DMS53 treated with DMSO at 0.1 percent for 48 hours (cell line): ENCODE measurements at regions not wholly inside any gene's neighbourhood (a gene's known extent, or its start where the extent isn't known, plus 50 kb on each side); places are given as distances from the start of the nearest gene placed in this dataset.
A peak's percentile ranks its signal among the peaks of the same experiment; 100 is the strongest.

Source experiments
- DNase-seq: peaks from one replicate; lab custom pipeline; 2025; ENCODE audit not compliant: unreplicated experiment; lab: John Stamatoyannopoulos, UW

GRCh38 chr2:107362993-107363392 lies 463.7 kb upstream of the RGPD4 start:
- DNase-seq: no peak

DNA sequence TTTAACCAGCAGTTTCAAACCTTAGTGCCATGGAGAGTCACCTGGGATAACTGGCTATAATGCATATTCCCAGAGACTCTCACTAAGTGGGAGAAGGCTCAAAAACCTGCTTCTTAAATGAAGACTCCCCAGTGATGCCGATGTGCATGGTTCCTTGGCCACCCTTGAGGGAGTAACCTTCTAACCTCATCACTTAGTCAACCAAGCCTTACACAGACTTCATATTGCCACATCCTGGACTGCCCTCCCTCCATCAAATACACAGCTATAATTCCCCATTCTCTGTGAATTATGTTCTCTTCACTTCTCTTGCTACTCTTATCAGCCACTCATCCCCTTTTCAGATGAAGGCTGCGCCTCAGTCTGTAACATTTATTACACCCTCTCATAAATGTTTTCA lies 462.9 kb upstream of the RGPD4 start:
- DNase-seq: no peak

DNA sequence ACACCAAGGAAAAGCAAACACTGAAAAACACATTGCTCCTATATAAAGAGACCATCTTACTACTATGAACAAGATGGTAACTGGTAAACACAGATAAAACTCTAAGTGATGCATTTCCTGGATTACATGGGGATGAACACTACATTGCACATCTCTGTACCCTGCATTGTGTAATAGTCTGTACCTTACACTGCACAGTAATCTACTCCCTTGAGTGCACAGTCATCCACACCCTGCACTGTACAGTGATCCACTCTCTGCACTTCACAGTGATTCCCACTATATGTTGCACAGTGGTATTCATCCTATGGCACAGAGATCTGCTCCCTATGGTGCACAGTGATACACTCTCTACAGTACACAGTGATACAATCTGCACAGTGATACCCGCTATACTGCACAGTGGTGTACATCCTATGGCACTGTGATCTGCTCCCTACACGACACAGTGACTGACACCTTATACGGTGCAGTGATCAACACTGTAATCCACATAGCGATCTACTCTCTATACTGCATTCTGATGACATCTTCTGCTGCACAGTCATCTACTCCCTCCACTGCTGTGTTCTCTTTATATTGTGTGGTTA lies 462.2 kb upstream of the RGPD4 start:
- no peak for DNase-seq

- no peak for DNase-seq
Measured at GRCh38 chr2:107374249-107374648, 452.4 kb upstream of the RGPD4 start.

- DNase-seq: no peak
Measured at GRCh38 chr2:107376909-107377308, 449.8 kb upstream of the RGPD4 start.

- peak; percentile 16 for DNase-seq
Measured at GRCh38 chr2:107380912-107381311, 445.8 kb upstream of the RGPD4 start.

DNA sequence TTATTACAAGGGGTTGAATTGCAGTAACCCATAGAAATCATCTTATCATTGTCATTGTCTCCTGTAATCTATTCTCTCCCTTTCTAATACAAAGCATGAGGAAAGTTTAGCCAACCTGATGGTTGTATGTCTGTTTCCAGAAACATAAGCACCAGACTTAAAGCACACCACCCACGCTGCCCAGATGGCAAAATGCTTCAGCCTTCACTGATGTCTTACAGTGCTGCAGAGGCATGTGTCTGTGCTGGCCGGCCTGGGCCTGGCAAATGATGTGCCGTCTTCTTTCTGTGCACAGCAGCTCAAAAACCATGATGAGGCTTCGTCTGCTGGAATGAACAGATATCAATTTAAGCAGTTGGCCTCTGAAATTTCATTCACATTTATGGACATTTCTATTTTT lies 443.0 kb upstream of the RGPD4 start:
- no peak for DNase-seq

- no peak for DNase-seq
Measured at GRCh38 chr2:107384422-107384821, 442.3 kb upstream of the RGPD4 start.

- no peak for DNase-seq
Measured at GRCh38 chr2:107385921-107386320, 440.8 kb upstream of the RGPD4 start.

DNA sequence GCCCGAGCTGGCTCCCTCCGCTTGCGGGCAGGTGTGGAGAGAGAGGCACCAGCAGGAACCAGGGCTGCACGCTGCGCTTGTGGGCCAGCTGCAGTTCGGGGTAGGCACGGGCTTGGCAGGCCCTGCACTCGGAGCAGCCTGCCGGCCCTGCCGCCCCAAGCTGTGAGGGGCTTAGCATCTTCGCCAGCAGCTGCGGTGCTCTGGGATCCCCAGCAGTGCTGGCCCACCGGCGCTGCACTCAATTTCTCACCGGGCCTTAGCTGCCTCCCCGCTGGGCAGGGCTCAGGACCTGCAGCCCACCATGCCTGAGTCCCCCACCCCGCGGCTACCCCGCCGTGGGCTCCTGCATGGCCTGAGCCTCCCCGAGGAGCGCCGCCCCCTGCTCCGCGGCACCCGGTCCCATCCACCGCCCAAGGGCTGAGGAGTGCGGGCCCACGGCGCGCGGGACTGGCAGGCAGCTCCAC lies 434.4 kb upstream of the RGPD4 start:
- no peak for DNase-seq

DNA sequence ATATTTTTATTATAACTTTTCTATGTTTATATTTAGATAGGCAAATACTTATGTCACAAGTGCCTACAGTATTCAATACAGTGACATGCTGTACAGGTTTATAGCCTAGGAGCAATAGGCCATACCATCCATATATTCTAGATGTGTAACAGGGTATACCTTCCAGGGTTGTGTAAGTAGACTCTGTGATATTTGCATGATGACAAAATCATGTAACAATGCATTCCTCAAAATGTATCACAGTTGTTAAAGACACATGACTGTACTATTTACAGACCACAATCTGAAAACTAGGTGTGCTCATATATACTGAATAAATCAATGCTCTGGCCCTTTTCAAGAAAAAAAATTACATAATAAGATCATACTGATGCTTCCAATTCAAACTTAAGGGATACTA lies 433.2 kb upstream of the RGPD4 start:
- no peak for DNase-seq

DNA sequence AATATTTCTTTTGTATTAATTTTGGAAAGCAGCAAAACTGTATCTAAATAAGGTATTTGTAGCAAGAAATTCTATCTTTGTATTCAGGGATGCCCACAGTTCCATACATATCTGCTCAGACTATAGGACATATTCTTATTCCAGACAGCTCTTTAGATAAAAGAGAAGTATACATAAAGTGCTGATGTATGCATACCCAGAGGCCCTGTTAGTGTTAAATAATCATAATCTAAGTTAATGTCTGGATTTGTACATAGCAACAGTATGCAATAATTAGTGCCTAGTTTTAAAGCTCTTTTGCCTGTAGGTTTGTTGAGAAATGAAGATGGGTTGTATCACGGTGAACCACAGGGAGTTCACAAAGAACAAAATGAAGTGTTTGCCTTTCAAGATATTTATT lies 428.0 kb upstream of the RGPD4 start:
- DNase-seq: no peak

DNA sequence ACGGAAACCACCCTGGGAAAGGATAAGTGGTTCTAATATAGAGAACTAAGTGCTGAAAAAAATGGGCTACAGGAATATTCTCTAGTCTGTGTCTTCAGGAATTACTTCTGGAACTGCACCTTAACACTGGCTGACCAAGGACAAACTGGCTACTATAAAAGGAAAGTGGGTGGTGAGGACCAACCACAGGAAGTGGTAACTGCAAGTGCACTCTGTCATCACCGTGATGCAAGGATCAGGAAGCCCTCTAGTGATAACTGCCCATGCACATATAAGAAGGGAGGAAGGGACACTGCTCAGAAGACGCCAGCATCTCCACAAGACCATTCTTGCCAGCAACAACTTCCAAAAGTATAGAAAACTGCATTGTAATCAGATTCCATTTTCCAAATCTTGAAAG lies 424.4 kb upstream of the RGPD4 start:
- DNase-seq: no peak

DNA sequence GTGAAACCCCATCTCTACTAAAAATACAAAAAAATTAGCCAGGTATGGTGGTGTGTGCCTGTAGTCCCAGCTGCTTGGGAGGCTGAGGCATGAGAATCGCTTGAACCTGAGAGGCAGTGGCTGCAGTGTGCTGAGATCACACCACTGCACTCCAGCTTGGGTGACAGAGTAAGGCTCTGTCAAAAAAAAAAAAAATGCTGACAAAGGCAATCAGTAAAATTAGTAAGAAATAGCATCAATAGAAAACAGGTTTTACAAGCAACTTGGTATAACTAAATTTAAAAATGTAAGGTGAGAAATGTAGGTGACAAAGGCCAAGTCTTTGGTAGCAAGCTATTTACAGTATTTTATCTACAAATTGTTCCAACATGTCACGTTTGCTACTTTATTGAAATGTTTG lies 421.4 kb upstream of the RGPD4 start:
- DNase-seq: no peak

GRCh38 chr2:107407017-107407416 lies 419.7 kb upstream of the RGPD4 start:
- DNase-seq: no peak

DNA sequence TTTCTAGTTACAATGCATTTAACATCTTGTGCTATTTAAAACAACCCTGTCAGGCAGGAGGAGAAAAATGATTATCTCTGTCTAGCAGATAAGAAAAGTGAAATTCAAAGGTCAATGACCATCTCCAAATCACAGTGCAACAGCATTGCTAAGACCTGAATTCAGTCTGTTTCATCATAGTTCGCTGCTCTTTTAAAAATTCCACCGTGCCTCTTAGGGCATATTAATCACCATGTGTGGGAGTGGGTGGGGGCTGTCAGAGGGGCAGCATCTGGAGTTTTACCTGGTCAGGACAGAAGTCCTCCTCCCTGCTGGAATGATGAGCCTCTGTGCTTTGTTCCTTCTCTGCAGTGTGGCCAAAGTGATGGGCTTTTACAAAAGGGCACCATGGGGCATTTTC lies 418.7 kb upstream of the RGPD4 start:
- DNase-seq: no peak

DNA sequence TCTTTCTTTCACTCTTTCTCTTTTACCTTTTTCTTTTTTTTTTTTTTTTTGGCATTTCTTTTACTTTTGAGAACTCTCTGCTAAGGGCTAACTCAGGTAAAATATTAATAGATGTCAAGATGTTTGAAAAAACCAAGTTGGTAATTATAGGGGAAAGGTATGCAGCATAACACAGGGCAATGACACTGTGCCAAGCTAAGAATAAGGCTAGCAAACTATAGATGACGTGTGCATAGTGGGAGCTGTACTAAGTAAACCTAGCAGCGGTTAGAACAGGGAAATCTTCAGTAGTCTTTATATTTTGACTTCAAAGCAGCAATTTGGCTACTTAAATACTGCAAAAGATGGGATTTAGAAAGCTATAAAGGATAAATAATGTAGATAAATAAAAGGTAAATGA lies 415.4 kb upstream of the RGPD4 start:
- peak; percentile 73 for DNase-seq

DNA sequence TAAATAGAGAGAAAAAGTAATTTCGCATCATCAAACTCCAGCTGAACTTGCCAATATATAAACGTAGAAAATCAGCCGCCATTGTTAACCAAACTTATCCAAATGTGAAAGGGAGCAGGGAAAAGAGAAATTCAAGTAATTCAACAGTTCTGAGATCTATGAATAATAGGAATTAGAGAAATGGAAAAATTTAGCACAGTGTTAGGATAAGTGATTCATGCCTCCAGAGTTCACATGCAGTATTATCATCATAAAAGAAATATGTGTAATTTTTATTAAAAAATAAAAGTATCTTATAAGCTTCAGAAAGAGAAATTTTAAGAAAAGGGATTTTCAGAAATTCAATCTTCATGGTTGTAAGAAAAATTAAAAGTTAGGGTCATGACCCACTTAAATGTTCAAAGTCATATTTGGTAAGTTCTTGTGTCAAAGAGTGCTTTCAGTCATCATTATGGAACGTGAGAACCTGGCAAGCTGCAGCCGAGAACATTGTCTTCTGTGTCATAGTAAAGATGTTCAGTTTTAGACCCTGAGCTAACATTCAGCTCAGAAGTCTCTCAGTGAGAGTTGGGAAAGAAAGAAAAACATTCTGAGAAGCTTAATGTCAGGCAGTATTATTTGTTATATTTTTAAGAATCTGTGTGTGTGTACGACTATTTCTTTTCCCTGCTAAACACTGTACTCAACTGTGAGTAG lies 414.3 kb upstream of the RGPD4 start:
- DNase-seq: no peak

GRCh38 chr2:107412981-107413380 lies 413.7 kb upstream of the RGPD4 start:
- DNase-seq: no peak

DNA sequence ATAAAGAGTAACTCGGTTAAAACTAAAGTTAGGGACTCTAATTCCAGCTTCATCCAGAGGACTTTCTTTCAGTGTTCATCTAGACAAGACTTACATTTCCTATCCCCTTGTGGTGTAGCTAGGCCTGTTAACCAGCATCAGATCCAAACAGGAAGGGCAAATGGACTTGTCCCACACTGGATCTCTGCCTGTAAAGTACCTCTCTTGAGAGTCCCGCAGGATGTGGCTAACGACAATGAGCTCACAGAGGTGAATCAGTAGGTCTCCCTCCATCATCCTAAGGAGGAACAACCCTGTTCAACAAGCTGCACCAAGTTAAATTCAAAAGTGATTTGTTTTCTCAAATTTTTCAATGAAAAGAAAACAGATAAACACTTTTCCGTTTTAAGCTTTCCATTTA lies 412.3 kb upstream of the RGPD4 start:
- no peak for DNase-seq

DNA sequence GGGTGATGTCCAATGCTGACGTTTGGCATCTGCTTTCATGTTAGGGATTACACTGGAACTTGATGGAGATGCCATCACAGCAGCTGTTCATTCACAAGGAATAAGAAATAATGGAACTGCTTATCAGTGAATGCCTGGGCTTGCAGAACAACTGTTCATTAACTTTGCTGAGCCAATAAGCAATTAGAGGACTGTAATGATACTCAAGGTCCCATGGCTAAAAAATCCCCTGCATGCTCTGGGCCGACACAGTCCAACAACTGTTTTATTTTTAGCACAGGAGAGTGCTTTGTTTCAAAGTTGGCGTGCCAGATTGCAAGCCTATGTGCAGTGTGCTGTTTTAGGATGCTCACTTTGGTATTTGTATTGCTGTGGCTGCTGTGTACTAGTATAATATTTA lies 408.0 kb upstream of the RGPD4 start:
- DNase-seq: no peak

DNA sequence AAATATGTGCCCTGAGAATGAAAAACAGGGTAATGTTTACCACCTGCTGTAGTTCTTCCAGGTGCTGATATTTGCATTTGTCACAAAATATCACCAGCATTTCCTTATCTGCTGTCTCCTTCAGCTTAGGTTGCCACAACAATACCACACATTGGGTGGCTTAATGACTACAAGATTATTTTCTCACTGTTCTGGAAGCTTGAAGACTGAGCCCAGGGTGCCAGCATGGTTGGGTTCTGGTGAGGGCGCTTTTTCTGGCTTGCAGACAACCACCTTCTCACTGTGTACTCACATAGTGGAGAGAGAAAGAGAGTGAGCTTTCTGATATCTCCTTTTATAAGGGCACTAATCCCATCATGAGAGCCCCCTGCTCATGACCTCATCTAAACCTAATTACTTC lies 407.5 kb upstream of the RGPD4 start:
- DNase-seq: peak; percentile 16

DNA sequence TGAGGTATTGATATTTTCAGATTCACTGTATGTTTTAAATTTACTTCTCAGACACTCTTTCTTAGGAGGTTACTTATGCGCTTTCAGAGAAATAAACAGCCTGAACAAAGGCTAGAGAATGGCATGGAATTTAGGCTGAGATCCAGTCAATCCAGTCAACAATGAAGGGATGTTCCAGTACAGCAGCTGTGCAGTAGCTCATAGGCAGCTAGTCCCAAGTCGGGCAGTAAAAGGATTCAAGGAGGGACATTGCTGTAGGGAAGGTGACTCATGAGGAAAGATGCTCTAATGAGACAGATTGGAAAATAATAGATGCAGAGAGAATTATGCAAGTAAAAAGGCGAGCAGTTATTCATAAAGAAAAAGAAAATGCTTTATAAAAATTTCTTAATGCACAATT lies 397.9 kb upstream of the RGPD4 start:
- DNase-seq: no peak
